ENCODE measurements at regions not wholly inside any gene's neighbourhood (a gene's known extent, or its start where the extent isn't known, plus 50 kb on each side); places are given as distances from the start of the nearest gene placed in this dataset.
"Not testable (repeated sequence)": the region's sequence is repeated elsewhere in the genome, so short reads cannot be mapped to it uniquely, and the experiment has no call there.

DNA sequence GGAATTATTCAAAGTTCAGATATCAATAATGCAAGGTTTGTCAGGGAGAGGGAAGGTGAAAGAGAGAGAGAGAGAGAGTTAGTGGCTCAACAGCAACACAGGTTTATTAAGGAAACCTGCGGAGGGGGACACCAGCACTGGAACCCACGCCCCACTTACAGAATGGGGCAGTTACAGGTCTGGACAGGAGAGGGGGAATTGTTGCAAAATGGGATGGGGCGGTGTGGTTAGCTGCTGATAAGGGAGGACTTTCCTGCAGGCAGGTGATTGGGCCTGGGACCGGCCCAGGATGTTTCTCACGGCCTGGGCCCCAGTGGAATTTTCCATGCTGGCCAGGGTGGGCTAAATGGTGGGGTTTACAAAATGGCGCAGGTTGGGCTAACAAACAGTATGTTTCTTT, 278.2 kb upstream of the SLC16A7 start:
- H3K4me3 ChIP-seq (ENCODE audit: insufficient read depth, low read length), result no peak overlapping the region
- H3K9me3 ChIP-seq (ENCODE audit: low read depth, low read length), result no peaks in the 10 kb centered on the region
- DNase-seq (ENCODE audit: insufficient read length, low spot score, missing footprints), result peak; percentile 31
- H3K79me2 ChIP-seq (ENCODE audit: insufficient read depth, low read length), result no peaks in the 10 kb centered on the region
- H3K4me2 ChIP-seq (ENCODE audit: insufficient read depth, low read length), result no peak overlapping the region
- H4K20me1 ChIP-seq (ENCODE audit: insufficient read depth, low read length), result no peaks in the 10 kb centered on the region
- no peak overlapping the region for H3K27ac ChIP-seq (ENCODE audit: low read depth, low read length)
- H2AFZ ChIP-seq (ENCODE audit: low read length), result no peak overlapping the region
- H3K36me3 ChIP-seq (ENCODE audit: insufficient read depth, low read length), result no peaks in the 10 kb centered on the region
- H3K4me1 ChIP-seq (ENCODE audit: insufficient read depth, low read length), result no peaks in the 10 kb centered on the region
- TF ChIP-seq, protein P1, sequence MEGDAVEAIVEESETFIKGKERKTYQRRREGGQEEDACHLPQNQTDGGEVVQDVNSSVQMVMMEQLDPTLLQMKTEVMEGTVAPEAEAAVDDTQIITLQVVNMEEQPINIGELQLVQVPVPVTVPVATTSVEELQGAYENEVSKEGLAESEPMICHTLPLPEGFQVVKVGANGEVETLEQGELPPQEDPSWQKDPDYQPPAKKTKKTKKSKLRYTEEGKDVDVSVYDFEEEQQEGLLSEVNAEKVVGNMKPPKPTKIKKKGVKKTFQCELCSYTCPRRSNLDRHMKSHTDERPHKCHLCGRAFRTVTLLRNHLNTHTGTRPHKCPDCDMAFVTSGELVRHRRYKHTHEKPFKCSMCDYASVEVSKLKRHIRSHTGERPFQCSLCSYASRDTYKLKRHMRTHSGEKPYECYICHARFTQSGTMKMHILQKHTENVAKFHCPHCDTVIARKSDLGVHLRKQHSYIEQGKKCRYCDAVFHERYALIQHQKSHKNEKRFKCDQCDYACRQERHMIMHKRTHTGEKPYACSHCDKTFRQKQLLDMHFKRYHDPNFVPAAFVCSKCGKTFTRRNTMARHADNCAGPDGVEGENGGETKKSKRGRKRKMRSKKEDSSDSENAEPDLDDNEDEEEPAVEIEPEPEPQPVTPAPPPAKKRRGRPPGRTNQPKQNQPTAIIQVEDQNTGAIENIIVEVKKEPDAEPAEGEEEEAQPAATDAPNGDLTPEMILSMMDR (IDR thresholded peaks at IDR 0.05; ENCODE audit: extremely low read depth, low read depth, low read length), result no peak
- H3K27me3 ChIP-seq (ENCODE audit: insufficient read depth, low read length), result no peaks in the 10 kb centered on the region

DNA sequence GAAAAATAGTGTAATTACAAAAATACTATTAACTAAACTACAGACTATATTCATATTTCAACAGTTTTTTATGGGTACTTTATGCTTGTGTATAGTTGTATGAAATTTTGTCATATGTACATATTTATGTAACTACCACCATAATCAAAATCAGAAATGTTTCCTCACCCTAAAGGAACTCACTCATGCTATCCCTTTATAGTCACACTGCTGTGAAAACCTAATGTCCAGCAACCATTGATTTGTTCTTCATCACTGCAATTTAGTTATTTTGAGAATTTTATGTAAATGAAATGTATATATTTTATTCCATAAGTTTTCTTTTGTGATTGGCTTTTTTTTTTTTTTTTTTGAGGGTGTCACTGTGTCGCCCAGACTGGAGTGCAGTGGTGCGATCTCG, 278.9 kb upstream of the SLC16A7 start:
- H4K20me1 ChIP-seq (ENCODE audit: insufficient read depth, low read length), result no peaks in the 10 kb centered on the region
- H2AFZ ChIP-seq (ENCODE audit: low read length), result no peak overlapping the region
- no peak overlapping the region for H3K4me2 ChIP-seq (ENCODE audit: insufficient read depth, low read length)
- no peaks in the 10 kb centered on the region for H3K9me3 ChIP-seq (ENCODE audit: low read depth, low read length)
- no peak overlapping the region for H3K27ac ChIP-seq (ENCODE audit: low read depth, low read length)
- H3K27me3 ChIP-seq (ENCODE audit: insufficient read depth, low read length), result no peaks in the 10 kb centered on the region
- no peaks in the 10 kb centered on the region for H3K4me1 ChIP-seq (ENCODE audit: insufficient read depth, low read length)
- no peaks in the 10 kb centered on the region for H3K79me2 ChIP-seq (ENCODE audit: insufficient read depth, low read length)
- no peak overlapping the region for H3K4me3 ChIP-seq (ENCODE audit: insufficient read depth, low read length)
- TF ChIP-seq, protein P1 (IDR thresholded peaks at IDR 0.05; ENCODE audit: extremely low read depth, low read depth, low read length), result no peak
- H3K36me3 ChIP-seq (ENCODE audit: insufficient read depth, low read length), result no peaks in the 10 kb centered on the region
- DNase-seq (ENCODE audit: insufficient read length, low spot score, missing footprints), result no peak

DNA sequence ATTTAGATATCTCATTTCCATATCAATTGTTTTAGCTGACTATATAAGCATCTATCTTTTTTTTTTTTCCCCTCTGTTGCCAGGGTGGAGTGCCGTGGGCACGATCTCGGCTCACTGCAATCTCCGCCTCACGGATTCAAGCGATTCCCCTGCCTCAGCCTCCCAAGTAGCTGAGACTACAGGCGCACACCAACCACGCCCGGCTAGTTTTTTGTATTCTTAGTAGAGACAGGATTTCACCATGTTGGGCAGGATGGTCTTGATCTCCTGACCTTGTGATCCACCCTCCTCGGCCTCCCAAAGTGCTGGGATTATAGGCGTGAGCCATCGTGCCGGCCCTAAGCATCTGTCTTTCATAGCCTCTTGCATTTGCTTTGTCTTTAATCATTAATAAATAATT, 279.5 kb upstream of the SLC16A7 start:
- H3K27me3 ChIP-seq (ENCODE audit: insufficient read depth, low read length); H3K9me3 ChIP-seq (ENCODE audit: low read depth, low read length); H3K4me2 ChIP-seq (ENCODE audit: insufficient read depth, low read length); H3K4me1 ChIP-seq (ENCODE audit: insufficient read depth, low read length); H2AFZ ChIP-seq (ENCODE audit: low read length); DNase-seq (ENCODE audit: insufficient read length, low spot score, missing footprints); H3K27ac ChIP-seq (ENCODE audit: low read depth, low read length); H3K4me3 ChIP-seq (ENCODE audit: insufficient read depth, low read length); H3K79me2 ChIP-seq (ENCODE audit: insufficient read depth, low read length); H3K36me3 ChIP-seq (ENCODE audit: insufficient read depth, low read length); H4K20me1 ChIP-seq (ENCODE audit: insufficient read depth, low read length): not testable (repeated sequence)

DNA sequence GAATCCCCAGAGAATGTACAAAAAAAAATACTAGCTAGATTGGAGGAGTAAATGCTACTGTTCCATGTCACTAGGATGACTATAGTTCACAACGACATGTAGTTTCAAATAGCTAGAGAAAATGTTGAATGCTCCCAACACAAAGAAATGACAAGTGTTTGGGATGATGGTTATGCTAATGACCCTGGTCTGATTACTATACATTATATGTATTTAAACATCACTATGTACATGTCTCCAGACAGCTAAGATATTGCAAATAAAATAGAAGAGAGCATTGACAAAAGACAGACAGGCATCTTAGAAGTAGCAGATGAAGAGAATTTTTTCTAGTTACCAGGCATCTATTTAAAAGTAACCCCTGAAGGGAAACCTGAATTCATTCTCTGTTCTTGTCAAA, 281.6 kb upstream of the SLC16A7 start:
- Histone ChIP-seq H3K36me3 (ENCODE audit: insufficient read depth, low read length) (no peaks in the 10 kb centered on the region), H3K79me2 (ENCODE audit: insufficient read depth, low read length) (no peaks in the 10 kb centered on the region), H3K4me1 (ENCODE audit: insufficient read depth, low read length) (no peaks in the 10 kb centered on the region), H3K27ac (ENCODE audit: low read depth, low read length) (no peak overlapping the region), H3K4me2 (ENCODE audit: insufficient read depth, low read length) (no peak overlapping the region), H3K4me3 (ENCODE audit: insufficient read depth, low read length) (no peak overlapping the region), H4K20me1 (ENCODE audit: insufficient read depth, low read length) (no peaks in the 10 kb centered on the region), H3K27me3 (ENCODE audit: insufficient read depth, low read length) (no peaks in the 10 kb centered on the region), H3K9me3 (ENCODE audit: low read depth, low read length) (no peaks in the 10 kb centered on the region), H2AFZ (ENCODE audit: low read length) (no peak overlapping the region)
- no peak for DNase-seq (ENCODE audit: insufficient read length, low spot score, missing footprints)
- TF ChIP-seq, protein P1 (IDR thresholded peaks at IDR 0.05; ENCODE audit: extremely low read depth, low read depth, low read length), result no peak

Data from osteoblast (primary cell).